Ovary (tissue), 7 donors: ENCODE measurements at regions not wholly inside any gene's neighbourhood (a gene's known extent, or its start where the extent isn't known, plus 50 kb on each side); places are given as distances from the start of the nearest gene placed in this dataset.
"Not testable (repeated sequence)": the region's sequence is repeated elsewhere in the genome, so short reads cannot be mapped to it uniquely, and the experiment has no call there.

Experiments
- DNase-seq, 5 donors: peaks; one replicate each; pipeline ENCODE4 v3.0.0-alpha.2; 2019 to 2020
- H3K27ac ChIP-seq, 2 donors: fragments of 200-600 bp; one replicate each; pipeline versions ENCODE4 v1.5.1 to v1.8.0; 2019 to 2022
- H3K27me3 ChIP-seq: fragments of 200-600 bp; one replicate; pipeline ENCODE4 v1.8.0; 2022
- H3K36me3 ChIP-seq: fragments of 200-600 bp; sonication (generic); one replicate; pipeline ENCODE4 v1.5.1; 2019
- H3K4me1 ChIP-seq: one replicate; pipeline ENCODE4 v1.8.1; 2013; ENCODE audit warnings: mild to moderate bottlenecking, moderate library complexity; ENCODE audit not compliant: insufficient read depth
- H3K4me3 ChIP-seq: fragments of 200-600 bp; sonication (generic); one replicate; pipeline ENCODE4 v1.5.1; 2017
- H3K9me3 ChIP-seq, 2 donors: fragments of 200-600 bp in 1 of 2; sonication (generic) in 1 of 2; one replicate each; pipeline versions ENCODE4 v1.5.1 to v1.8.1; 2013 to 2019; ENCODE audit warnings: mild to moderate bottlenecking in 1 of 2, moderate library complexity in 1 of 2
- CTCF ChIP-seq, 3 donors: fragments of 450-650 bp in 2 of 3; fragments of 200-600 bp in 1 of 3; IDR thresholded peaks; one replicate each; pipeline versions ENCODE4 v1.5.1 to v1.8.0; 2016 to 2022; ENCODE audit warnings: antibody characterized with exemption in 3 of 3, mild to moderate bottlenecking in 1 of 3
- EP300 ChIP-seq: sonication (generic); formaldehyde crosslinking; IDR thresholded peaks from one replicate; pipeline ENCODE4 v1.6.1; 2017; ENCODE audit warnings: antibody characterized with exemption
- POLR2A ChIP-seq: fragments of 450-650 bp; IDR thresholded peaks from one replicate; pipeline ENCODE4 v1.6.1; 2017; ENCODE audit warnings: antibody characterized with exemption, mild to moderate bottlenecking, moderate library complexity
- WGBS, 3 donors: extraction: QIAGEN DNeasy Blood & Tissue Kit in 1 of 3; methylation state at CpG; one replicate each; pipeline versions ENCODE4 v1.1.5 to v1.1.7; 2013 to 2017; 5-methylcytosine and 5-hydroxymethylcytosine counted together
- intact Hi-C, 4 donors: fragments of 100-400 bp; cut with DNase I; formaldehyde crosslinking; loops; one replicate each; pipeline versions ENCODE4 v1.11.0 to v1.15.1; 2022 to 2023
- donor health status: DM: no; HTN: no; CAD: no; lungs with moderate emphysema.
- donor health status: DM: no; HTN: no; CAD: no.
- donor health status: Bipolar disorder and iron deficiency.
- donor health status: DM: no; HTN: no; CAD: no.
- donor health status: DM: yes; HTN: yes; CAD: no.

DNA sequence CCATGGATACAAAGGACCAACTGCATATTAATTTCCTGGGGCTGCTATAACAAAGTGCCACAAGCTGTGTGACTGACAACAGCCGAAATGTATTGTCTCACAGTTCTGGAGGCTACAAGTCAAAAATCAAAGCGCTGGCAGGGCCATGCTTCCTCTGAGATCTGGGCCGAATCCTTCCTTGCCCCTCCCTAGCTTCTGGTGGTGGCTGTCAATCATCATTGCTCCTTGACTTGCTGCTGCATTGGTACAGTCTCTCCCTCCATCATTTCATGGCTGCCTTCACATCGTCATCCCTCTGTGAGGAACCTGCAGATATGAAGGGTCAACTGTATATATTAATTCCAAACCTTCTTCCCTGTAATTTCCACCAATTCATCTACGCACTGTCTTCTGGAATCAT is 118.3 kb downstream of the EXOC5 start:
- no peaks in the 10 kb centered on the region for H3K9me3 ChIP-seq
- no peaks in the 10 kb centered on the region for H3K36me3 ChIP-seq
- H3K27ac ChIP-seq, result no peak overlapping the region
- TF ChIP-seq CTCF (IDR thresholded peaks at IDR 0.05), result no peak
- TF ChIP-seq EP300, result no peak
- no peak for TF ChIP-seq POLR2A
- H3K27me3 ChIP-seq, result no peaks in the 10 kb centered on the region
- intact Hi-C loops, result no loop called here
- DNase-seq, result no peak
- 95 to 96% (median 95%) methylated on average over 5 of the region's 5 CpGs for WGBS, 3 donors
- H3K4me1 ChIP-seq, result peaks cover 4% of the 10 kb centered on the region
- H3K4me3 ChIP-seq, result no peak overlapping the region

- no peak overlapping the region for H3K27ac ChIP-seq
- intact Hi-C loops, result no loop called here
- no peaks in the 10 kb centered on the region for H3K36me3 ChIP-seq
- no peak overlapping the region for H3K4me3 ChIP-seq
- H3K4me1 ChIP-seq, result peaks cover 9% of the 10 kb centered on the region
- no peak for DNase-seq
- no peaks in the 10 kb centered on the region for H3K27me3 ChIP-seq
- TF ChIP-seq EP300, result no peak
- no peak for TF ChIP-seq CTCF (IDR thresholded peaks at IDR 0.05)
- TF ChIP-seq POLR2A, result no peak
- WGBS, 3 donors, result 94 to 97% (median 96%) methylated on average over 5 of the region's 5 CpGs
- no peaks in the 10 kb centered on the region for H3K9me3 ChIP-seq
Measured at GRCh38 chr14:57139173-57139572, 129.5 kb downstream of the EXOC5 start.

DNA sequence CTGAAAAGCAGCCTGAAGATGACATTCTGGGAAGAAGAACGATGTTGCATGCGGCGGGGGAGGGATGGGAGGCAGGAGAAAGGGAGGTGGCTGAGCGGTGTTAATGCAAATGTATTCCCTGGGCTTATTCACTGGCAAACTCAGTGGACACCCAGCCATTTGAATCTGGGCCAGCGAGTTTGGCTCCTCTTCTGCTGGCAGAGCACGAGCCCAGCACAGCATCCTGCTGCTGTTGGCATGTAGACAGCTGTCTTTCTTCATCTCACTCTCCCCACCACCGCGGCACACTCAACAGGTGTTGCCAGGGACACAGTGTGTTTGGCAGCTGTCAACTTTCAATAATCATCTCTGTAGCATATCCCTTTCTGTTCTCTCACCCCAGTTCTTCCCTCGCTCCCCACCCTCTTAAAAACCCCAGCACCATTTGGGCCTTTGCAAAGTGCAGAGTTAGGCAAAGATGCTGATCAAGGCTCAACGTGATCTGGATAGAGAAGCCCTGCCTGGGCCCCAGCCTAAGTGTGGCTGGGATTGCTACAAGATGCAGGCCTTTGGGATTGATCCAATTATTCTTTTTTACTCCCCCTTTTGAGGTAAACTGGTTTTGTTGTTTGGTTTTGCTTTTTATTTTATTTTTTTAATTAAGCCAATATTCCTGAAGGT is 131.9 kb downstream of the EXOC5 start:
- DNase-seq, result peak in 3 of 5 donors; percentile 27 to 41 (median 40)
- TF ChIP-seq POLR2A (no peak), EP300 (no peak), CTCF (IDR thresholded peaks at IDR 0.05) (no peak)
- intact Hi-C loops, result no loop called here
- Histone ChIP-seq H3K4me1 (peaks cover 9% of the 10 kb centered on the region), H3K9me3 (no peaks in the 10 kb centered on the region), H3K4me3 (no peak overlapping the region), H3K27ac (no peak overlapping the region), H3K36me3 (no peaks in the 10 kb centered on the region), H3K27me3 (no peaks in the 10 kb centered on the region)
- 30 to 33% (median 32%) methylated on average over 10 of the region's 10 CpGs for WGBS, 3 donors

- DNase-seq, H3K9me3 ChIP-seq, H3K4me1 ChIP-seq, H3K36me3 ChIP-seq, intact Hi-C loops, H3K27ac ChIP-seq, H3K4me3 ChIP-seq, H3K27me3 ChIP-seq: not testable (repeated sequence)
- WGBS, 3 donors, result 90 to 94% (median 93%) methylated on average over 6 of the region's 6 CpGs
Measured at GRCh38 chr14:57127809-57128208, 140.9 kb downstream of the EXOC5 start.

DNA sequence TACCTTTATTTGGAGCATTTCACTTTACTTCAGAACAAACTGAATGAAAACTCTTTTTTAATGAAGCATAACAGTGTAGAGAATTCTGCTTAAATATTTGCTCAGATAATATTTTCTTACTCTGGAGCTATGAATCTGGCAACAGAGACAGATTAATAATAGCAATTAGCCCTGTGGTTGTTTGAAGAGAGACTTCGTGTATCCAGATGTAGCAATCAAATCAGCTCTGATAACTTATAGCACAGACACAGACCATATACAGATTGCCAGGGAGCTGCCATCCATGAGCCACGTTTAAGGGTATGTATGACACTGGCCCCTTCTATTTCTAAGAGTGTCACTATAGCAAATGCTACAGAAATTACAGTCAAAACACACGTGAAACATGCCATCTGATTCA is 146.6 kb downstream of the EXOC5 start:
- H3K9me3 ChIP-seq, result no peaks in the 10 kb centered on the region
- WGBS, 3 donors, result 19 to 24% (median 21%) methylated on average over 3 of the region's 3 CpGs
- no peak for DNase-seq
- TF ChIP-seq POLR2A (no peak), EP300 (no peak), CTCF (IDR thresholded peaks at IDR 0.05) (no peak)
- intact Hi-C loops, result no loop called here
- H3K4me1 ChIP-seq, result no peaks in the 10 kb centered on the region
- H3K4me3 ChIP-seq, result no peak overlapping the region
- H3K27ac ChIP-seq, result no peak overlapping the region
- H3K36me3 ChIP-seq, result no peaks in the 10 kb centered on the region
- no peaks in the 10 kb centered on the region for H3K27me3 ChIP-seq

GRCh38 chr14:57112072-57112807 is 156.5 kb downstream of the EXOC5 start:
- intact Hi-C loops, DNase-seq, H3K36me3 ChIP-seq: not testable (repeated sequence)

DNA sequence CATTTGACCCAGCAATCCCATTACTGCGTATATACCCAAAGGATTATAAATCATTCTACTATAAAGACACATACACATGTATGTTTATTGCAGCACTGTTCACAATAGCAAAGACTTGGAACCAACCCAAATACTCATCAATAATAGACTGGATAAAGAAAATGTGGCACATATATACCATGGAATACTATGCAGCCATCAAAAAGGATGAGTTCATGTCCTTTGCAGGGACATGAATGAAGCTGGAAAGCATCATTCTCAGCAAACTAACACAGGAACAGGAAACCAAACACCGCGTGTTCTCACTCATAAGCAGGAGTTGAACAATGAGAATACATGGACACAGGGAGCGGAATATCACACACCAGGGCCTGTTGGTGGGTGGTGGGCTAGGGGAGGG is 158.3 kb downstream of the EXOC5 start:
- DNase-seq, H3K36me3 ChIP-seq, H3K27me3 ChIP-seq, H3K4me3 ChIP-seq, H3K9me3 ChIP-seq, intact Hi-C loops, H3K27ac ChIP-seq, H3K4me1 ChIP-seq: not testable (repeated sequence)
- WGBS, 3 donors, result 97 to 99% (median 98%) methylated on average over 4 of the region's 4 CpGs

More at GRCh38 chr14:57112072-57112807, 156.5 kb downstream of the EXOC5 start:
- H3K4me1 ChIP-seq, H3K9me3 ChIP-seq, H3K27me3 ChIP-seq, H3K27ac ChIP-seq, H3K4me3 ChIP-seq: not testable (repeated sequence)
- 75 to 78% (median 76%) methylated on average over 18 to 32 of the region's 32 CpGs for whole genome bisulfite sequencing, 3 donors
